ENCODE measurements at regions not wholly inside any gene's neighbourhood (a gene's known extent, or its start where the extent isn't known, plus 50 kb on each side); places are given as distances from the start of the nearest gene placed in this dataset.

DNA sequence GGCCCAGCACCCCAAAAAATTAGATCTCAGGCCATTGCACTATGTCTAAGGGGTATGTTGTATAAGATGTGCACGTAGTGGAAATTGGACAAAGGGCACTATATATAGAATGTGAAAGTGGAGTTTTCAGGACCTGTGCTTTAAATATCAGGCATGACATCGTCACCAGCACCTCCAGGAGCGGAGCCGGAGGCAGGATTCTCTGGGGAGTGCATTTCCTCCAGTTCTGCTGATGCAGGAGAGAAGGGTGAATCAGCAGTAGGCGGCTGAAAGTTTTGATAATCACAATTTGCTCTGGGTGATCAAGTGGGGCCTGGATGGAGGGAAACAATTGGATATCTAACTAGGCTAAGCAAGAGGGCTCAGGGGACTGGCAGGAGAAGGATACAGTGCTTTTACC, 69.1 kb upstream of the NTM start:
- no peak overlapping the region for H3K4me3 ChIP-seq (ENCODE audit: low read depth, low read length)
- TF ChIP-seq, protein P1, sequence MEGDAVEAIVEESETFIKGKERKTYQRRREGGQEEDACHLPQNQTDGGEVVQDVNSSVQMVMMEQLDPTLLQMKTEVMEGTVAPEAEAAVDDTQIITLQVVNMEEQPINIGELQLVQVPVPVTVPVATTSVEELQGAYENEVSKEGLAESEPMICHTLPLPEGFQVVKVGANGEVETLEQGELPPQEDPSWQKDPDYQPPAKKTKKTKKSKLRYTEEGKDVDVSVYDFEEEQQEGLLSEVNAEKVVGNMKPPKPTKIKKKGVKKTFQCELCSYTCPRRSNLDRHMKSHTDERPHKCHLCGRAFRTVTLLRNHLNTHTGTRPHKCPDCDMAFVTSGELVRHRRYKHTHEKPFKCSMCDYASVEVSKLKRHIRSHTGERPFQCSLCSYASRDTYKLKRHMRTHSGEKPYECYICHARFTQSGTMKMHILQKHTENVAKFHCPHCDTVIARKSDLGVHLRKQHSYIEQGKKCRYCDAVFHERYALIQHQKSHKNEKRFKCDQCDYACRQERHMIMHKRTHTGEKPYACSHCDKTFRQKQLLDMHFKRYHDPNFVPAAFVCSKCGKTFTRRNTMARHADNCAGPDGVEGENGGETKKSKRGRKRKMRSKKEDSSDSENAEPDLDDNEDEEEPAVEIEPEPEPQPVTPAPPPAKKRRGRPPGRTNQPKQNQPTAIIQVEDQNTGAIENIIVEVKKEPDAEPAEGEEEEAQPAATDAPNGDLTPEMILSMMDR (IDR thresholded peaks at IDR 0.05; ENCODE audit: low read depth, low read length): no peak

DNA sequence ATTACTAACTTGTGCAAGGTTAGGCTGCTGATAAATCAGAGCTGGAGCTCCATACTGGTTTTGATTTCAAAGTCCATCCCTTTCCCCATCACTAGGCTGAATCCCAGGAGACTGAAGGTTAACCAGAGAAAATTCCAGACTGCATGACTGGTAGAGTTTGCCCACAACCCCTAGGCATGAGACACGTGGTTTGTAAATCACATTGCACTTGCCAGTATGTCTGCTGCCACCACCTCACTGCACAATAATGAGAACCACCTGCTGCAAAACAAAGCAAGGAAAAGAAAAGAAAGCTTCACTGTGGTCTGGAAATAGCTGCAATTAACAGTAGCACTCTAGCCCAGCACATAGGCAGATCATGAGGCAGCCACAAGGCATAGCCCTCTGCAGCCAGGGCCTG, 67.6 kb upstream of the NTM start:
- TF ChIP-seq, protein P1 (IDR thresholded peaks at IDR 0.05; ENCODE audit: low read depth, low read length): no peak
- H3K4me3 ChIP-seq (ENCODE audit: low read depth, low read length): no peak overlapping the region

DNA sequence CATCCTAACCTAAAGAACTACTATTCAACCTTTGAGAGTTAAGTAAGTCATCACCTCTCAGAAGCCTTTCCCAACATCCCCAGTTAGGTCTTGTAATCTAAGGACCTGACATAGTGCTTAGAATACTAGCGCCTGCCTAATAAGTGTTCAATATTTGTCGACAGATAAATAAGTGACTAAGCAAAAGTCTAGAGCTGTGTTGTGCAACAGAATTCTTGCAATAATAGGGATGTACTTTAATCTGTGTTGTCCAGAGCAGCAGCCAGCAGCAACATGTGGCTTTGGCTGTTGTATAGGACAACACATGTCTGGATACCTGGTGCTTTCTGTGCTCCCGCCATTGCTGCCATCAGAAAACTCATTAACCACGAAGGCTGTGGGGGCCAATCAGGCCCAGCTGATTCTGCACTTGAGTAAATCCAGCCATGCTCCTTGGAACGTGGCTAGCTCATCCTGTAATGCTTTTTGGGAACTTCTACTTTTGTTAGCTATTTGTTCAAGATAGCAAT, 66.8 kb upstream of the NTM start:
- TF ChIP-seq, protein P1 (IDR thresholded peaks at IDR 0.05; ENCODE audit: low read depth, low read length): no peak
- no peak overlapping the region for H3K4me3 ChIP-seq (ENCODE audit: low read depth, low read length)

DNA sequence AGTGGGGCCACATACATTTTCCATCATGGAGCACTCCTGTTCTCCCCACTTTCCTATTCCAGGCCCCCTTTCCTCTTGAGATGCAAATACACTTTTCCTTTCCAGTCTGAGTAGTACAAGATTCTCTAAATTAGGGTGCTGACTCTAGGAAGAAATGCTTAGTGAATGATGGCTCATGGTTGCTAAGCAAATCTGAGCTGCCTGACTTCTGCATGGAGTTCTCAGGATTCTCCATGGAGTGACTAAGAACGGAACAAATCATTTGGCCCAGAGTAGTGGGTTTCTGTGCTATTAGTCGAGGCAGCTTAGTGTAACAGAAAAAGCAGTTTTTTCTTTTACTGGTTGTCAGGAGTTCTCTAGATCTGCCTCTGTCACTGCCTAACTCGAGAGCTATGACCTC, 65.4 kb upstream of the NTM start:
- no peak overlapping the region for H3K4me3 ChIP-seq (ENCODE audit: low read depth, low read length)
- TF ChIP-seq, protein P1 (IDR thresholded peaks at IDR 0.05; ENCODE audit: low read depth, low read length): no peak

DNA sequence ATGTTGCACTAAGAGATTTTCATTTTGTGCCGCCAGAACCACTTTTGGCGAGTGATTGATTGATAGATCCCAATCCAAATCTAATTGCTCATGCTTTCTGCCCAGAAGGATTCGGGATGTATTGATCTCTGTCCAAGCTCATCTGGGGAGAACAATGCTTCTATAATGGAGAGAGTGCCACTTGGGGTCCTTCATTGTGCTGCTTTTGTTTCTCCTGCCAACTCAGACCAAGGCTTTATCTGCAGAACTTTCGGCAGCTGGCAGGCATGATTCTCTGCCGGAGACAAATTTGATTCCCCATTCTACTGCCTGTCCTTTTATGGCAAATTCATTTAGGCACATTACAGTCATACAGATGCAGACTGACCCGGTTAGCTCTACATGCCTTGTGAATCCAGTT, 62.9 kb upstream of the NTM start:
- TF ChIP-seq, protein P1 (IDR thresholded peaks at IDR 0.05; ENCODE audit: low read depth, low read length): no peak
- no peak overlapping the region for H3K4me3 ChIP-seq (ENCODE audit: low read depth, low read length)

DNA sequence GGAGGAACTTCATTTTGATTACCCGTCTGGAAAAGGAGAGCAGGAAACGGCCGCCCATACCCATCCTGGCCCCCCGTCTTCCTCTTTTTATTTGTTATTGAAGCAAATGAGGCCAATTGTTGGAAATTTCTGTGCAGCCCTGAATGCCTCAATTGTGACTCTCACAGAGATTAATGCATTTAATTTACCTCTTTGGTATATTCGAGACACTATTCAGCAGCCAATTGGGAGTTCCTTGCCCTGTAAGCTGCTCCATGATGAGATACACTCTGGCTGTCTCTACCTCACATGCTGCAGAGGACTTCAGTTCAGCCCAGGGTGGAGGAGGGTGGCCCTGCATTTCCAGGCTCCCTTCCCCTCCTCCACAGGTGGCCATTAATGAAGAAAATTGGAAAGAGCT, 60.6 kb upstream of the NTM start:
- TF ChIP-seq, protein P1 (IDR thresholded peaks at IDR 0.05; ENCODE audit: low read depth, low read length): no peak
- no peak overlapping the region for H3K4me3 ChIP-seq (ENCODE audit: low read depth, low read length)

DNA sequence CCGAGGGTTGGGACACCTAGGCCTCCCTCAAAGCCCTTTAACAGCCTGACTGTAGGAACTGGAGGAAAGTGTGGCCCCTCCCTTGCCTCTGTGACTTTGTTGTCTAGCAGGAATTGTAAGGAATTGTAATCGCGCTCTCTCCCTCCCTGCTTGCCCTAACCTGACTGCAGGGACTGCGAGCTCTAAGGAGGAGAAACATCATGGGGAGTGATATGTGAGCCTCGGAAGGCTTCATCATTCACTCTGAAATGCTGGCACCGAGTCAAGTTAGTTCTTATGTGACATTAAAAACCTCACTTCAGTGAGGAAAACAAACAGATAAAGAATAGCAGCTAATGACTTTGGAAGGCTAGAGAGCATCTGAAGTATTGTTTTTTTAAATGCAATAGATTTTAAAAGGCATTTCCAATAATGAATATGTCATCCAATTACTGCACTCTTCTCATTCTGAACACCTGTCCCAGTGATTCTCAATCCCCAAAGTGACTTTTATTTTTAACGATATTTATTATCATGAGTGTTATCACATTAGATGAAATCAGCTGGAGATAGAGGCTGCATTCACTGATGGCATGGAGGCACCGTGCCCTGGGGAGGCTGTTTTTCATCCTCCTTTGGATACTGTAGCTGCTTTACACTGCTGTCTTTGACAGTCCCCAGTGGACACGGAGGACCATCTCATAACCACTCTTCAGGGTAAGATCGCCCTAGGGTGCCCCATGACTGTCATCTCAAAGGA, 58.5 kb upstream of the NTM start:
- no peak overlapping the region for H3K4me3 ChIP-seq (ENCODE audit: low read depth, low read length)
- TF ChIP-seq, protein P1 (IDR thresholded peaks at IDR 0.05; ENCODE audit: low read depth, low read length): no peak
